ENCODE measurements at regions not wholly inside any gene's neighbourhood (a gene's known extent, or its start where the extent isn't known, plus 50 kb on each side); places are given as distances from the start of the nearest gene placed in this dataset.

DNA sequence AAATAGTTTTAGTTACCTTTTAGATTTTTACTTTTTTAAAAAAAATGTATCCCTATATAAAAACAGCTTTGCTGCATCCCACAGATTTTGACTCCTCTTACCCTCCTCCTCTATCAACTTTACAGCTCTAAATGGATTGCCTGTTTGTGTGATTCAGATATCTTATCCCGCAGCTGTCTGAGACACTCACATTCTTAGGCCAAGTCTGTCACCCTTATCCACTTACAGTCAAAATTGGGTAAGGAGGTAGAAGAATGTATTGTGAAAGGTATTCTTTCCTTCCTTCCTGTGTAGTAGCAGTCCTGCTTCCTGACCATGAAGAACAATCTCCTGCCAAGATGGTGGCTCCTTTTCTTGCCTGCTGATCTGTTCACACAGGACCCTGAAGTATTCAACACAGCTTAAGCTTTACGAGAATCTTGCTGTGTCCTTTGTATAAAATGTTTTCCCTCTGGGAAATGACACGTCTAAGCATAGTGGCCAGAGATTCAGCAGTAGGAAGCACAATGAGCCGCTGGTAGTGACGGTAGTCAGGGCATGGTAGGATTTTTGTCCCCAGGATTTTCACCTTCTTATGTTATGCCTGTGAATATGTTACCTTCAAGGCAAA, 67.7 kb upstream of the ST8SIA4 start:
- no peak for DNase-seq
- Histone ChIP-seq H3K9me2 (no peaks in the 10 kb centered on the region), H3F3A (replicated peaks; ENCODE audit: insufficient read depth) (no peaks in the 10 kb centered on the region), H3K27me3 (ENCODE audit: insufficient read depth) (no peaks in the 10 kb centered on the region), H4K20me1 (ENCODE audit: insufficient read depth) (no peaks in the 10 kb centered on the region), H3K4me3 (ENCODE audit: low read depth in 2 of 2, low read length in 1 of 2) (no peak overlapping the region), H3K27ac (ENCODE audit: low read depth in 2 of 2, low read length in 1 of 2) (no peak overlapping the region), H2AFZ (ENCODE audit: low read depth) (no peak overlapping the region), H3K4me1 (ENCODE audit: control insufficient read depth in 1 of 2, insufficient read depth in 2 of 2, low read depth in 1 of 2, low read length in 1 of 2) (no peaks in the 10 kb centered on the region), H3K79me2 (ENCODE audit: insufficient read depth) (no peaks in the 10 kb centered on the region), H3K9ac (no peak overlapping the region), H3K9me3 (no peaks in the 10 kb centered on the region), H3K36me3 (replicated peaks in 1 of 2; ENCODE audit: control insufficient read depth in 1 of 2, insufficient read depth in 2 of 2, low read length in 1 of 2) (no peaks in the 10 kb centered on the region), H3K4me2 (no peak overlapping the region)
- POLR2A ChIA-PET, result no interaction called here
- TF ChIP-seq, protein P1, sequence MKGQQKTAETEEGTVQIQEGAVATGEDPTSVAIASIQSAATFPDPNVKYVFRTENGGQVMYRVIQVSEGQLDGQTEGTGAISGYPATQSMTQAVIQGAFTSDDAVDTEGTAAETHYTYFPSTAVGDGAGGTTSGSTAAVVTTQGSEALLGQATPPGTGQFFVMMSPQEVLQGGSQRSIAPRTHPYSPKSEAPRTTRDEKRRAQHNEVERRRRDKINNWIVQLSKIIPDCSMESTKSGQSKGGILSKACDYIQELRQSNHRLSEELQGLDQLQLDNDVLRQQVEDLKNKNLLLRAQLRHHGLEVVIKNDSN (IDR thresholded peaks at IDR 0.05; ENCODE audit: borderline replicate concordance, low read depth), result no peak
- TF ChIP-seq RXRA (IDR thresholded peaks at IDR 0.05; ENCODE audit: borderline replicate concordance, low read depth) (no peak), GATA2 (CRISPR knock-in tag; IDR thresholded peaks at IDR 0.05) (no peak), EZH2phosphoT487 (IDR thresholded peaks at IDR 0.05; ENCODE audit: borderline replicate concordance, low read depth) (no peak), SMC3 (IDR thresholded peaks at IDR 0.05; ENCODE audit: low read depth, low read length) (no peak), RFX5 (IDR thresholded peaks at IDR 0.05; ENCODE audit: low read length) (no peak), GABPA (IDR thresholded peaks at IDR 0.05; ENCODE audit: low read depth) (no peak), NRF1 (IDR thresholded peaks at IDR 0.05; ENCODE audit: low read depth, low read length) (no peak), JUND (IDR thresholded peaks at IDR 0.05) (no peak), EP300 (IDR thresholded peaks at IDR 0.05; ENCODE audit: borderline replicate concordance in 1 of 2, low read depth in 1 of 2, low read length in 1 of 2) (no peak), SIN3A (IDR thresholded peaks at IDR 0.05; ENCODE audit: borderline replicate concordance, low read depth, low read length) (no peak), TAF1 (IDR thresholded peaks at IDR 0.05; ENCODE audit: borderline replicate concordance, low read depth, low read length) (no peak), MXI1 (IDR thresholded peaks at IDR 0.05; ENCODE audit: low read depth, low read length) (no peak)
- TF ChIP-seq, protein P2, sequence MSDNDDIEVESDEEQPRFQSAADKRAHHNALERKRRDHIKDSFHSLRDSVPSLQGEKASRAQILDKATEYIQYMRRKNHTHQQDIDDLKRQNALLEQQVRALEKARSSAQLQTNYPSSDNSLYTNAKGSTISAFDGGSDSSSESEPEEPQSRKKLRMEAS (IDR thresholded peaks at IDR 0.05; ENCODE audit: low read depth), result no peak
- TF ChIP-seq, protein P3, sequence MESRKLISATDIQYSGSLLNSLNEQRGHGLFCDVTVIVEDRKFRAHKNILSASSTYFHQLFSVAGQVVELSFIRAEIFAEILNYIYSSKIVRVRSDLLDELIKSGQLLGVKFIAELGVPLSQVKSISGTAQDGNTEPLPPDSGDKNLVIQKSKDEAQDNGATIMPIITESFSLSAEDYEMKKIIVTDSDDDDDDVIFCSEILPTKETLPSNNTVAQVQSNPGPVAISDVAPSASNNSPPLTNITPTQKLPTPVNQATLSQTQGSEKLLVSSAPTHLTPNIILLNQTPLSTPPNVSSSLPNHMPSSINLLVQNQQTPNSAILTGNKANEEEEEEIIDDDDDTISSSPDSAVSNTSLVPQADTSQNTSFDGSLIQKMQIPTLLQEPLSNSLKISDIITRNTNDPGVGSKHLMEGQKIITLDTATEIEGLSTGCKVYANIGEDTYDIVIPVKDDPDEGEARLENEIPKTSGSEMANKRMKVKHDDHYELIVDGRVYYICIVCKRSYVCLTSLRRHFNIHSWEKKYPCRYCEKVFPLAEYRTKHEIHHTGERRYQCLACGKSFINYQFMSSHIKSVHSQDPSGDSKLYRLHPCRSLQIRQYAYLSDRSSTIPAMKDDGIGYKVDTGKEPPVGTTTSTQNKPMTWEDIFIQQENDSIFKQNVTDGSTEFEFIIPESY (IDR thresholded peaks at IDR 0.05; ENCODE audit: borderline replicate concordance, low read depth), result no peak
- TF ChIP-seq, protein P4, sequence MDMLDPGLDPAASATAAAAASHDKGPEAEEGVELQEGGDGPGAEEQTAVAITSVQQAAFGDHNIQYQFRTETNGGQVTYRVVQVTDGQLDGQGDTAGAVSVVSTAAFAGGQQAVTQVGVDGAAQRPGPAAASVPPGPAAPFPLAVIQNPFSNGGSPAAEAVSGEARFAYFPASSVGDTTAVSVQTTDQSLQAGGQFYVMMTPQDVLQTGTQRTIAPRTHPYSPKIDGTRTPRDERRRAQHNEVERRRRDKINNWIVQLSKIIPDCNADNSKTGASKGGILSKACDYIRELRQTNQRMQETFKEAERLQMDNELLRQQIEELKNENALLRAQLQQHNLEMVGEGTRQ (IDR thresholded peaks at IDR 0.05; ENCODE audit: borderline replicate concordance, low read depth, low read length), result no peak
- TF ChIP-seq, protein P5, sequence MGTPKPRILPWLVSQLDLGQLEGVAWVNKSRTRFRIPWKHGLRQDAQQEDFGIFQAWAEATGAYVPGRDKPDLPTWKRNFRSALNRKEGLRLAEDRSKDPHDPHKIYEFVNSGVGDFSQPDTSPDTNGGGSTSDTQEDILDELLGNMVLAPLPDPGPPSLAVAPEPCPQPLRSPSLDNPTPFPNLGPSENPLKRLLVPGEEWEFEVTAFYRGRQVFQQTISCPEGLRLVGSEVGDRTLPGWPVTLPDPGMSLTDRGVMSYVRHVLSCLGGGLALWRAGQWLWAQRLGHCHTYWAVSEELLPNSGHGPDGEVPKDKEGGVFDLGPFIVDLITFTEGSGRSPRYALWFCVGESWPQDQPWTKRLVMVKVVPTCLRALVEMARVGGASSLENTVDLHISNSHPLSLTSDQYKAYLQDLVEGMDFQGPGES (IDR thresholded peaks at IDR 0.05; ENCODE audit: low read depth, low read length), result no peak
- CTCF ChIA-PET, result no interaction called here
- WGBS (ENCODE audit: low lambda C conversion rate), result 24% methylated on average over 5 of the region's 5 CpGs

Data from SK-N-SH (cell line).